ENCODE measurements at regions not wholly inside any gene's neighbourhood (a gene's known extent, or its start where the extent isn't known, plus 50 kb on each side); places are given as distances from the start of the nearest gene placed in this dataset.
A peak's percentile ranks its signal among the peaks of the same experiment; 100 is the strongest.
"Not testable (repeated sequence)": the region's sequence is repeated elsewhere in the genome, so short reads cannot be mapped to it uniquely, and the experiment has no call there.

- no peaks in the 10 kb centered on the region for H3K36me3 Mint-ChIP-seq
- H3K4me3 Mint-ChIP-seq: no peak overlapping the region
- H3K27ac Mint-ChIP-seq: peak overlapping the region in 1 of 10 donors; percentile 66
- POLR2A ChIA-PET: no interaction called here
- no peak for ATAC-seq
- no peaks in the 10 kb centered on the region for H3K4me1 Mint-ChIP-seq
- H3K9me3 Mint-ChIP-seq: no peaks in the 10 kb centered on the region
- H3K27me3 Mint-ChIP-seq: peaks cover 9 to 27% (median 10%) of the 10 kb centered on the region in 5 donors
- DNase-seq: peak in 3 of 10 donors; percentile 5 to 12 (median 9)
These were observed 1250.6 kb downstream of the GATA3 start for GRCh38 chr10:9305018-9305655.

GRCh38 chr10:9311702-9312499 lies 1257.4 kb downstream of the GATA3 start:
- no peaks in the 10 kb centered on the region for H3K4me1 Mint-ChIP-seq
- H3K9me3 Mint-ChIP-seq: no peaks in the 10 kb centered on the region
- no peak for ATAC-seq

DNA sequence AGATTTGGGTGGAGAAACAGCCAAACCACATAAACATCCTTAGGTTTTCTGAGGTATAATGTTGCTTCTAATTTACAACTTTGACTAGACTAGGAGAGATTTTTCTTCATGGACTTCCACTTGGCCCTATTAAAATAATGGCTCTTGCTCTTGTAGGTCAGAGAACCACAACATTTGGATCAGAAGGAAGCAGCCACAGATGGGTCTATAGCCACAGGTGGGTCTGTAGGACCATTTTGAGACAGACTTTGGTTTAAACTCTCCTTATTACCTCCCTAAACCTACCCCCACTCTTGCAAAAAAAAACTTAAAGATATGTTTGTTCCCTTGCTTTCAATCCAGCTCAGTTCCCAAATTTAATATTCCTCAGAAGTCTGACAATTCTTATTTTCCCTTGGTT lies 1260.8 kb downstream of the GATA3 start:
- H3K9me3 Mint-ChIP-seq: no peaks in the 10 kb centered on the region

More at GRCh38 chr10:9311702-9312499, 1257.4 kb downstream of the GATA3 start:
- Mint-ChIP-seq H3K27ac (no peak overlapping the region), H3K4me3 (no peak overlapping the region), H3K27me3 (peaks cover 5 to 29% (median 11%) of the 10 kb centered on the region in 5 donors), H3K36me3 (no peaks in the 10 kb centered on the region)
- no peak for DNase-seq
- POLR2A ChIA-PET: no interaction called here

DNA sequence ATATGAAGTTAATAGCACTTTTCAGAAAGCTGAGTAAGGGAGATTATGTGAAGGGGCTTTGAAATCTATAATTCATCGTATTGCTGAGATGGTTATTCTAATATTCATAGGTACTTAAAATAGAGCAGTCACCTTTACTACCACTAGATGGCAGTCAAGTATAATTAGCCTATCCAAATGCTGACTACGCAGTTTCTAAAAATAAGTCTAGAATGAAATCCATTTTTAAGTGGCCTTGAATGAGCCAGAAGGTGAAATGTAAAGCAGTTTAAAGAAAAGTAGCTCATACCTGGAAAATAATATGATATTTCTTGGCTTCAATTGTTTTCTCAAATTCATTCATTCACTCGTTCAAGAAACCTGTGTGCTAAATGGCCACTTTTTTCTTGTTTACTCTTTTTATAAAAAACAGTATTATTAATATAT lies 1277.1 kb downstream of the GATA3 start:
- Mint-ChIP-seq H3K9me3 (no peaks in the 10 kb centered on the region), H3K27me3 (peaks cover 12 to 26% (median 19%) of the 10 kb centered on the region in 5 donors), H3K27ac (no peak overlapping the region), H3K4me1 (no peaks in the 10 kb centered on the region), H3K4me3 (no peak overlapping the region), H3K36me3 (no peaks in the 10 kb centered on the region)
- ATAC-seq (peak in 1 of 2 donors; percentile 49), DNase-seq (peak in 3 of 10 donors; percentile 38 to 55 (median 53))
- POLR2A ChIA-PET: no interaction called here

More for the DNA sequence above, 1260.8 kb downstream of the GATA3 start:
- H3K27me3 Mint-ChIP-seq: peaks cover 5 to 26% (median 10%) of the 10 kb centered on the region in 5 donors
- ATAC-seq: no peak
- H3K4me1 Mint-ChIP-seq: no peaks in the 10 kb centered on the region
- no peaks in the 10 kb centered on the region for H3K36me3 Mint-ChIP-seq
- POLR2A ChIA-PET: no interaction called here
- no peak overlapping the region for H3K4me3 Mint-ChIP-seq
- H3K27ac Mint-ChIP-seq: no peak overlapping the region
- DNase-seq: no peak

- Mint-ChIP-seq H3K36me3 (no peaks in the 10 kb centered on the region), H3K27me3 (peaks cover 9 to 18% (median 15%) of the 10 kb centered on the region in 5 donors), H3K9me3 (no peaks in the 10 kb centered on the region), H3K4me3 (no peak overlapping the region), H3K4me1 (no peaks in the 10 kb centered on the region), H3K27ac (no peak overlapping the region)
- ATAC-seq (no peak), DNase-seq (no peak)
- POLR2A ChIA-PET: no interaction called here
These were observed 1279.8 kb downstream of the GATA3 start for GRCh38 chr10:9334270-9334669.

GRCh38 chr10:9339716-9340115 lies 1285.2 kb downstream of the GATA3 start:
- no peak overlapping the region for H3K4me3 Mint-ChIP-seq
- peaks cover 2 to 10% (median 7%) of the 10 kb centered on the region in 5 donors for H3K27me3 Mint-ChIP-seq
- no peaks in the 10 kb centered on the region for H3K9me3 Mint-ChIP-seq
- ATAC-seq (no peak), DNase-seq (no peak)
- POLR2A ChIA-PET: no interaction called here
- no peaks in the 10 kb centered on the region for H3K4me1 Mint-ChIP-seq
- H3K27ac Mint-ChIP-seq: no peak overlapping the region
- no peaks in the 10 kb centered on the region for H3K36me3 Mint-ChIP-seq

- H3K27me3 Mint-ChIP-seq: peaks cover 0 to 10% (median 1%) of the 10 kb centered on the region in 5 donors
- H3K4me3 Mint-ChIP-seq: no peak overlapping the region
- DNase-seq (peak in 4 of 10 donors; percentile 5 to 43 (median 27)), ATAC-seq (peak in 1 of 2 donors; percentile 36)
- H3K9me3 Mint-ChIP-seq: peaks cover 0 to 19% (median 5%) of the 10 kb centered on the region in 9 donors
- no peaks in the 10 kb centered on the region for H3K4me1 Mint-ChIP-seq
- H3K36me3 Mint-ChIP-seq: peaks cover 0 to 9% (median 3%) of the 10 kb centered on the region in 3 donors
- POLR2A ChIA-PET: interaction anchor here (0.6 kb wide), 1 partner anchor 1799 kb away, joined by 5 read pairs; no protein-coding TSS in a partner anchor
- no peak overlapping the region for H3K27ac Mint-ChIP-seq
These were observed 1288.5 kb downstream of the GATA3 start for GRCh38 chr10:9342885-9343570.

DNA sequence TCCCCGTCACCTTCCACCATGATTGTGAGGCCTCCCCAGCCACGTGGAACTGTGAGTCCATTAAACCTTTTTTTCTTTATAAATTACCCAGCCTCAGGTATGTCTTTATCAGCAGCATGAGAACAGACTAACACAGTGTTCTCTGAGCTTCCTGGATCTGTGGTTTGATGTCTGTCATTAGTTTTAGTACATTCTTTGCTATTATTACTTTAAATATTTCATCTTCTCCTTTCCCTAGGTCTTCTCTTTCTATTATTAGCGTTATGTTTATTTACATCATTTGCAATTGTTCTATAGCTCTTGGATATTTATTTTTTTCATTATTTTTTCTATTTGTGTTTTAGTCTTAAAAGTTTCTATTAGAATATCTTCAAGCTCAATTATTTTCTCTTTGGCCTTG lies 1293.4 kb downstream of the GATA3 start:
- POLR2A ChIA-PET, ATAC-seq, H3K4me1 Mint-ChIP-seq, H3K27ac Mint-ChIP-seq, DNase-seq, H3K4me3 Mint-ChIP-seq, H3K27me3 Mint-ChIP-seq, H3K36me3 Mint-ChIP-seq: not testable (repeated sequence)
- peaks cover 0 to 20% (median 8%) of the 10 kb centered on the region in 9 donors for H3K9me3 Mint-ChIP-seq

GRCh38 chr10:9357471-9357870 lies 1303.0 kb downstream of the GATA3 start:
- Mint-ChIP-seq H3K27me3 (peaks cover 0 to 4% (median 0%) of the 10 kb centered on the region in 5 donors), H3K27ac (no peak overlapping the region), H3K9me3 (peaks cover 0 to 1% (median 0%) of the 10 kb centered on the region in 9 donors), H3K4me1 (peaks cover 1 to 6% (median 4%) of the 10 kb centered on the region in 4 donors), H3K4me3 (no peak overlapping the region), H3K36me3 (no peaks in the 10 kb centered on the region)
- POLR2A ChIA-PET: no interaction called here
- DNase-seq (no peak), ATAC-seq (no peak)

DNA sequence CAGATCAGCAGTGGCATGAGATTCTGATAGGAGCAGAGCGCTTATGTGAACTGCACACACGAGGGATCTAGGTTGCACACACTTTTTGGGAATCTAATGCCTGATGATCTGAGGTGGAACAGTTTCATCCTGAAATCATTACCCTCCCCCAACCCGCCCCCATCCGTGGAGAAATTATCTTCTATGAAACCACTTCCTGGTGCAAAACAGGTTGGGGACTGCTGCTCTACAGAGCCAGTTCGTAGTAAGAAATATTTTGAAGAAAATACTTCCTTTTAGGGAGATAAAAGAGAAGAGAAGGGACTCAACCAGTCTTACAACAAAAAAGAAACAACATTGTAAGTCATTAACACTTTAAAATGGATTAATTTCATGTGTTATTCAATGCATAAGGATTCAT lies 1308.2 kb downstream of the GATA3 start:
- H3K4me1 Mint-ChIP-seq: peaks cover 6 to 20% (median 18%) of the 10 kb centered on the region in 4 donors
- peak in 1 of 2 donors; percentile 67 for ATAC-seq
- H3K27me3 Mint-ChIP-seq: peaks cover 0 to 2% (median 0%) of the 10 kb centered on the region in 5 donors

GRCh38 chr10:9379183-9379582 lies 1324.7 kb downstream of the GATA3 start:
- H3K4me3 Mint-ChIP-seq: no peak overlapping the region
- ATAC-seq (no peak), DNase-seq (no peak)
- peaks cover 5 to 41% (median 8%) of the 10 kb centered on the region in 5 donors for H3K27me3 Mint-ChIP-seq
- no peaks in the 10 kb centered on the region for H3K9me3 Mint-ChIP-seq
- peaks cover 0 to 5% (median 0%) of the 10 kb centered on the region in 4 donors for H3K4me1 Mint-ChIP-seq
- H3K27ac Mint-ChIP-seq: no peak overlapping the region
- POLR2A ChIA-PET: no interaction called here
- no peaks in the 10 kb centered on the region for H3K36me3 Mint-ChIP-seq

More for the DNA sequence above, 1308.2 kb downstream of the GATA3 start:
- Mint-ChIP-seq H3K9me3 (peaks cover 0 to 3% (median 0%) of the 10 kb centered on the region in 9 donors), H3K4me3 (peak overlapping the region in 7 of 10 donors; percentile 27 to 78 (median 51)), H3K27ac (peak overlapping the region in 8 of 10 donors; percentile 33 to 85 (median 80)), H3K36me3 (no peaks in the 10 kb centered on the region)
- peak in 2 of 10 donors; percentile 15 to 17 for DNase-seq
- POLR2A ChIA-PET: no interaction called here

- Mint-ChIP-seq H3K27ac (no peak overlapping the region), H3K9me3 (no peaks in the 10 kb centered on the region)
- ATAC-seq: no peak
These were observed 1327.4 kb downstream of the GATA3 start for GRCh38 chr10:9381733-9382532.

More at GRCh38 chr10:9381733-9382532, 1327.4 kb downstream of the GATA3 start:
- peaks cover 5 to 51% (median 14%) of the 10 kb centered on the region in 5 donors for H3K27me3 Mint-ChIP-seq
- DNase-seq: no peak
- H3K4me3 Mint-ChIP-seq: no peak overlapping the region
- H3K36me3 Mint-ChIP-seq: no peaks in the 10 kb centered on the region
- POLR2A ChIA-PET: no interaction called here
- peaks cover 0 to 5% (median 0%) of the 10 kb centered on the region in 4 donors for H3K4me1 Mint-ChIP-seq

Data from naive thymus-derived CD8-positive, alpha-beta T cell (primary cell).